ENCODE measurements at regions not wholly inside any gene's neighbourhood (a gene's known extent, or its start where the extent isn't known, plus 50 kb on each side); places are given as distances from the start of the nearest gene placed in this dataset.

DNA sequence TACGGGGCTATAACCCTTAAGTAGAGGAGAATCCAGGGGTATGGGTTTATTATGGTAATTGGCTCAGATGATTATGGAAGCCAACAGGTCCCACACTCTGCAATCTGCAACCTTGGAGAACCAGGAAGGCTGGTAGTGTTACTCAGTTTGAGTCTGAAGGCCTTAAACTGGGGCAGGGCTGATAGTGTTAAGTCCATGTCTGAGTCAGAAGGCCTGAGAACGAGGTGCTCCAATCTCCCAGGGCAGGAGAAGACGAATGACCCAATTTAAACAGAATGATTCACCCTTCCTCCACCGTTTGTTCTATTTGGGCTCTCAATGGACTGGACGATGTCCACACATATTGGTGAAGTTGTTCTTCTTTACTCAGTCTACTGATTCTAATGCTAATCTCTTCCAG is 244.5 kb upstream of the PTER start:
- Histone ChIP-seq H3K79me1 (ENCODE audit: low read depth in 1 of 2, low read length in 2 of 2) (no peaks in the 10 kb centered on the region), H3K9me1 (ENCODE audit: insufficient read depth, low read length) (no peaks in the 10 kb centered on the region), H3K4me2 (ENCODE audit: low read depth, low read length) (no peak overlapping the region), H4K8ac (ENCODE audit: low read depth in 2 of 2, low read length in 2 of 2) (no peak overlapping the region), H2BK5ac (ENCODE audit: low read depth, low read length, poor library complexity, severe bottlenecking) (no peak overlapping the region), H4K91ac (ENCODE audit: insufficient read depth, low read depth, low read length) (no peak overlapping the region), H3K4me3 (ENCODE audit: insufficient read depth, low read depth, low read length) (no peak overlapping the region), H3K9ac (ENCODE audit: low read depth, low read length) (no peak overlapping the region), H3K36me3 (ENCODE audit: control insufficient read depth, insufficient read depth, low read length) (no peaks in the 10 kb centered on the region), H3K18ac (ENCODE audit: low read depth, low read length) (no peak overlapping the region), H2AFZ (replicated peaks; ENCODE audit: low read length, poor library complexity) (no peak overlapping the region), H2AK5ac (ENCODE audit: low read depth, low read length) (no peak overlapping the region), H3K4me1 (ENCODE audit: control insufficient read depth, insufficient read depth, low read length) (no peaks in the 10 kb centered on the region), H3K23ac (ENCODE audit: low read depth, low read length) (no peak overlapping the region), H3K14ac (replicated peaks; ENCODE audit: low read depth, low read length) (no peak overlapping the region), H2BK15ac (ENCODE audit: low read depth, low read length) (no peak overlapping the region), H3K56ac (ENCODE audit: extremely low read depth, insufficient read depth, low read length) (no peak overlapping the region), H3K27me3 (ENCODE audit: control insufficient read depth, insufficient read depth, low read length) (no peaks in the 10 kb centered on the region), H4K5ac (ENCODE audit: low read depth, low read length) (no peak overlapping the region), H2BK20ac (ENCODE audit: low read depth, low read length) (no peak overlapping the region), H3K27ac (ENCODE audit: insufficient read depth, low read length) (no peak overlapping the region), H3K4ac (ENCODE audit: low read depth, low read length) (no peak overlapping the region), H4K20me1 (ENCODE audit: insufficient read depth, low read length) (no peaks in the 10 kb centered on the region), H2BK120ac (ENCODE audit: low read depth, low read length) (no peak overlapping the region), H2AK9ac (replicated peaks; ENCODE audit: low read depth, low read length, poor library complexity) (no peak overlapping the region), H3K9me3 (ENCODE audit: control insufficient read depth, insufficient read depth, low read length) (peaks cover 13% of the 10 kb centered on the region)
- no peak for TF ChIP-seq FOS (IDR thresholded peaks at IDR 0.05; ENCODE audit: low read depth, low read length)
- no peak for TF ChIP-seq RCOR1 (IDR thresholded peaks at IDR 0.05; ENCODE audit: insufficient replicate concordance, low read length)
- TF ChIP-seq SMC3 (IDR thresholded peaks at IDR 0.05; ENCODE audit: low read depth, low read length), result no peak
- TF ChIP-seq CHD1 (IDR thresholded peaks at IDR 0.05; ENCODE audit: low read depth, low read length), result no peak
- no peak for TF ChIP-seq RAD21 (IDR thresholded peaks at IDR 0.05; ENCODE audit: low read length)
- TF ChIP-seq, protein P1, sequence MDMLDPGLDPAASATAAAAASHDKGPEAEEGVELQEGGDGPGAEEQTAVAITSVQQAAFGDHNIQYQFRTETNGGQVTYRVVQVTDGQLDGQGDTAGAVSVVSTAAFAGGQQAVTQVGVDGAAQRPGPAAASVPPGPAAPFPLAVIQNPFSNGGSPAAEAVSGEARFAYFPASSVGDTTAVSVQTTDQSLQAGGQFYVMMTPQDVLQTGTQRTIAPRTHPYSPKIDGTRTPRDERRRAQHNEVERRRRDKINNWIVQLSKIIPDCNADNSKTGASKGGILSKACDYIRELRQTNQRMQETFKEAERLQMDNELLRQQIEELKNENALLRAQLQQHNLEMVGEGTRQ (IDR thresholded peaks at IDR 0.05; ENCODE audit: low read depth, low read length), result no peak
- TF ChIP-seq RFX5 (IDR thresholded peaks at IDR 0.05; ENCODE audit: low read depth, low read length), result no peak
- TF ChIP-seq BHLHE40 (IDR thresholded peaks at IDR 0.05; ENCODE audit: low read depth, low read length), result no peak
- TF ChIP-seq MAZ (IDR thresholded peaks at IDR 0.05; ENCODE audit: borderline replicate concordance, low read depth, low read length), result no peak
- no peak for TF ChIP-seq NFE2L2 (IDR thresholded peaks at IDR 0.05; ENCODE audit: low read depth, low read length)
- TF ChIP-seq POLR2A (IDR thresholded peaks at IDR 0.05; ENCODE audit: low read depth, low read length), result no peak
- TF ChIP-seq, protein P2, sequence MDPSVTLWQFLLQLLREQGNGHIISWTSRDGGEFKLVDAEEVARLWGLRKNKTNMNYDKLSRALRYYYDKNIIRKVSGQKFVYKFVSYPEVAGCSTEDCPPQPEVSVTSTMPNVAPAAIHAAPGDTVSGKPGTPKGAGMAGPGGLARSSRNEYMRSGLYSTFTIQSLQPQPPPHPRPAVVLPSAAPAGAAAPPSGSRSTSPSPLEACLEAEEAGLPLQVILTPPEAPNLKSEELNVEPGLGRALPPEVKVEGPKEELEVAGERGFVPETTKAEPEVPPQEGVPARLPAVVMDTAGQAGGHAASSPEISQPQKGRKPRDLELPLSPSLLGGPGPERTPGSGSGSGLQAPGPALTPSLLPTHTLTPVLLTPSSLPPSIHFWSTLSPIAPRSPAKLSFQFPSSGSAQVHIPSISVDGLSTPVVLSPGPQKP (IDR thresholded peaks at IDR 0.05; ENCODE audit: borderline replicate concordance, low read depth, low read length), result no peak
- TF ChIP-seq, protein P3, sequence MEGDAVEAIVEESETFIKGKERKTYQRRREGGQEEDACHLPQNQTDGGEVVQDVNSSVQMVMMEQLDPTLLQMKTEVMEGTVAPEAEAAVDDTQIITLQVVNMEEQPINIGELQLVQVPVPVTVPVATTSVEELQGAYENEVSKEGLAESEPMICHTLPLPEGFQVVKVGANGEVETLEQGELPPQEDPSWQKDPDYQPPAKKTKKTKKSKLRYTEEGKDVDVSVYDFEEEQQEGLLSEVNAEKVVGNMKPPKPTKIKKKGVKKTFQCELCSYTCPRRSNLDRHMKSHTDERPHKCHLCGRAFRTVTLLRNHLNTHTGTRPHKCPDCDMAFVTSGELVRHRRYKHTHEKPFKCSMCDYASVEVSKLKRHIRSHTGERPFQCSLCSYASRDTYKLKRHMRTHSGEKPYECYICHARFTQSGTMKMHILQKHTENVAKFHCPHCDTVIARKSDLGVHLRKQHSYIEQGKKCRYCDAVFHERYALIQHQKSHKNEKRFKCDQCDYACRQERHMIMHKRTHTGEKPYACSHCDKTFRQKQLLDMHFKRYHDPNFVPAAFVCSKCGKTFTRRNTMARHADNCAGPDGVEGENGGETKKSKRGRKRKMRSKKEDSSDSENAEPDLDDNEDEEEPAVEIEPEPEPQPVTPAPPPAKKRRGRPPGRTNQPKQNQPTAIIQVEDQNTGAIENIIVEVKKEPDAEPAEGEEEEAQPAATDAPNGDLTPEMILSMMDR (conservative IDR thresholded peaks at IDR 0.05; ENCODE audit: low read depth, low read length), result no peak
- TF ChIP-seq MAFK (IDR thresholded peaks at IDR 0.05; ENCODE audit: low read depth, low read length), result no peak
- no peak for TF ChIP-seq CEBPB (IDR thresholded peaks at IDR 0.05; ENCODE audit: low read depth, low read length)
- TF ChIP-seq MXI1 (IDR thresholded peaks at IDR 0.05; ENCODE audit: borderline replicate concordance, low read depth, low read length), result no peak
- ATAC-seq (ENCODE audit: low read depth), result no peak
- DNase-seq, result no peak
- intact Hi-C loops (cut with micrococcal nuclease) (no loop called here), in situ Hi-C loops (cut with MboI; ENCODE audit: low sequenced_read_pairs) (no loop called here), dilution Hi-C loops (cut with HindIII; ENCODE audit: low sequenced_read_pairs, unreplicated experiment) (no loop called here)
- ChIA-PET CTCF (no interaction called here), POLR2A (ENCODE audit: unreplicated experiment) (no interaction called here)
- no CpG with 5 or more reads among the region's 5 CpGs for WGBS, 2 experiments (ENCODE audit: extremely low coverage in 2 of 2, insufficient read length in 1 of 2)
- no TSS peak for BruUV-seq (replicated peaks)

All from IMR-90 (cell line).